HCT116 (cell line): ENCODE measurements at regions not wholly inside any gene's neighbourhood (a gene's known extent, or its start where the extent isn't known, plus 50 kb on each side); places are given as distances from the start of the nearest gene placed in this dataset.

Source experiments
- ATAC-seq: fragments of 200-7000 bp; cut with Tn5 transposase; 2 replicates; pipeline ENCODE4 v1.9.1; 2020; ENCODE audit warnings: mild to moderate bottlenecking, moderate library complexity
- BruUV-seq: library from RNA; stranded (reverse); fragments of 400-500 nt; replicated peaks from 2 replicates; lab custom pipeline; 2021; lab: Mats Ljungman, UMichigan
- CTCF ChIA-PET: fragments of 300-600 bp; sonication (Branson Sonifier 250); formaldehyde crosslinking; loops from one replicate; lab custom pipeline; 2021; ENCODE audit warnings: antibody characterized with exemption; lab: Charles Lee
- POLR2A ChIA-PET: fragments of 300-600, 350-600 bp; sonication (Branson Sonifier 250); formaldehyde crosslinking; loops from one replicate; lab custom pipeline; 2021; ENCODE audit warnings: antibody characterized with exemption; lab: Charles Lee
- RAD21 ChIA-PET, 2 experiments: fragments of 300-600 bp; sonication (Branson Sonifier 250); formaldehyde crosslinking; loops; one replicate each; lab custom pipeline; 2023; ENCODE audit warnings: low total read pairs in 2 of 2; ENCODE audit not compliant: uncharacterized antibody in 2 of 2, unreplicated experiment in 2 of 2, low non-redundant PET in 1 of 2; lab: Charles Lee
- DNase-seq: peaks from one replicate; pipeline ENCODE4 v3.0.0-alpha.2; 2010; ENCODE audit warnings: low read depth, low spot score
- H2AFZ ChIP-seq: fragments of 200-600 bp; shearing (Covaris generic), sonication (generic); 2 replicates; pipeline ENCODE4 v1.6.1; 2017; ENCODE audit warnings: low read depth, mixed run types, mixed read lengths, antibody characterized with exemption, low read length; ENCODE audit not compliant: poor library complexity, severe bottlenecking
- H3K27ac ChIP-seq: 2 replicates; pipeline ENCODE4 v1.5.1; 2012; ENCODE audit warnings: low read depth, low read length
- H3K27me3 ChIP-seq: fragments of 200-600 bp; sonication (generic); 2 replicates; pipeline ENCODE4 v1.6.1; 2016; ENCODE audit warnings: mixed run types, low read length, mixed read lengths; ENCODE audit not compliant: insufficient read depth
- H3K36me3 ChIP-seq, 2 experiments: fragments of 200-500 bp in 1 of 2; fragments of 200-600 bp in 1 of 2; sonication (Bioruptor generic) in 1 of 2; sonication (generic) in 1 of 2; 2 replicates each; pipeline versions ENCODE4 v1.5.1 to v1.6.1; 2014 to 2016; ENCODE audit warnings: low read length in 2 of 2, inconsistent platforms in 1 of 2, mixed read lengths in 1 of 2, mixed run types in 1 of 2; ENCODE audit not compliant: insufficient read depth in 2 of 2, control insufficient read depth in 1 of 2
- H3K4me1 ChIP-seq, 2 experiments: fragments of 200-600 bp in 1 of 2; sonication (generic) in 1 of 2; 2 replicates each; pipeline versions ENCODE4 v1.5.1 to v1.6.1; 2012 to 2017; ENCODE audit warnings: low read length in 2 of 2, inconsistent platforms in 1 of 2, mild to moderate bottlenecking in 1 of 2, mixed read lengths in 1 of 2, mixed run types in 1 of 2, moderate library complexity in 1 of 2; ENCODE audit not compliant: insufficient read depth in 2 of 2, control insufficient read depth in 1 of 2
- H3K4me2 ChIP-seq: fragments of 200-600 bp; sonication (generic); 2 replicates; pipeline ENCODE4 v1.6.1; 2017; ENCODE audit warnings: mixed run types, low read length, mixed read lengths
- H3K4me3 ChIP-seq, 2 experiments: fragments of 200-600 bp in 1 of 2; sonication (generic) in 1 of 2; replicated peaks in 1 of 2; 2 replicates each; pipeline ENCODE4 v1.5.1; 2011 to 2016; ENCODE audit warnings: low read length in 2 of 2, control low read depth in 1 of 2, low read depth in 1 of 2, mild to moderate bottlenecking in 1 of 2, mixed read lengths in 1 of 2, mixed run types in 1 of 2
- H3K79me2 ChIP-seq: fragments of 200-600 bp; sonication (generic); 2 replicates; pipeline ENCODE4 v1.6.1; 2017; ENCODE audit warnings: mild to moderate bottlenecking, mixed run types, low read length, moderate library complexity, mixed read lengths; ENCODE audit not compliant: insufficient read depth
- H3K9ac ChIP-seq: fragments of 200-600 bp; sonication (generic); 2 replicates; pipeline ENCODE4 v1.6.1; 2016; ENCODE audit warnings: low read length, mixed read lengths
- H3K9me2 ChIP-seq: fragments of 200-600 bp; sonication (generic), shearing (Covaris generic); 2 replicates; pipeline ENCODE4 v1.6.1; 2017; ENCODE audit warnings: mixed run types, mild to moderate bottlenecking, moderate library complexity; ENCODE audit not compliant: insufficient read depth
- H3K9me3 ChIP-seq, 2 experiments: fragments of 200-500 bp in 1 of 2; fragments of 200-600 bp in 1 of 2; sonication (Bioruptor generic) in 1 of 2; sonication (generic) in 1 of 2; 2 replicates each; pipeline ENCODE4 v1.6.1; 2014 to 2017; ENCODE audit warnings: low read length in 2 of 2, mixed read lengths in 2 of 2, inconsistent platforms in 1 of 2, low read depth in 1 of 2, mild to moderate bottlenecking in 1 of 2, mixed run types in 1 of 2, moderate library complexity in 1 of 2; ENCODE audit not compliant: control insufficient read depth in 1 of 2, insufficient read depth in 1 of 2
- H4K20me1 ChIP-seq: fragments of 200-600 bp; sonication (generic), shearing (Covaris generic); 2 replicates; pipeline ENCODE4 v1.6.1; 2017; ENCODE audit warnings: mixed run types, mild to moderate bottlenecking, moderate library complexity; ENCODE audit not compliant: insufficient read depth
- CBX3 ChIP-seq: IDR thresholded peaks from 2 replicates; pipeline ENCODE4 v1.6.1; 2012; ENCODE audit warnings: low read depth
- CTCF ChIP-seq, 3 experiments: fragments of 200-600 bp in 1 of 3; sonication (generic) in 1 of 3; IDR thresholded peaks in 2 of 3; conservative IDR thresholded peaks in 1 of 3; 2 replicates each; pipeline ENCODE4 v1.5.1; 2012 to 2017; ENCODE audit warnings: low read depth in 2 of 3, low read length in 2 of 3, antibody characterized with exemption in 1 of 3, borderline replicate concordance in 1 of 3, control low read depth in 1 of 3, mild to moderate bottlenecking in 1 of 3, mixed read lengths in 1 of 3, mixed run types in 1 of 3, moderate library complexity in 1 of 3; ENCODE audit not compliant: insufficient read depth in 1 of 3
- ELF1 ChIP-seq: IDR thresholded peaks from 2 replicates; pipeline ENCODE4 v1.6.1; 2012; ENCODE audit warnings: low read depth, borderline replicate concordance
- EZH2 ChIP-seq: fragments of 200-600 bp; sonication (generic); IDR thresholded peaks from 2 replicates; pipeline ENCODE4 v1.6.1; 2017; ENCODE audit warnings: antibody characterized with exemption, mixed run types
- EZH2phosphoT487 ChIP-seq: fragments of 200-600 bp; IDR thresholded peaks from 2 replicates; pipeline ENCODE4 v1.6.1; 2018; ENCODE audit warnings: antibody characterized with exemption, borderline replicate concordance
- FOSL1 ChIP-seq: IDR thresholded peaks from 2 replicates; pipeline ENCODE4 v1.6.1; 2012; ENCODE audit warnings: low read depth
- JUND ChIP-seq: IDR thresholded peaks from 2 replicates; pipeline ENCODE4 v1.6.1; 2012
- RAD21 ChIP-seq: IDR thresholded peaks from 2 replicates; pipeline ENCODE4 v1.6.1; 2012; ENCODE audit warnings: low read depth, mild to moderate bottlenecking
- SIN3A ChIP-seq: IDR thresholded peaks from 2 replicates; pipeline ENCODE4 v1.6.1; 2012; ENCODE audit warnings: low read depth
- SP1 ChIP-seq: IDR thresholded peaks from 2 replicates; pipeline ENCODE4 v1.6.1; 2012; ENCODE audit warnings: low read depth
- SRF ChIP-seq: IDR thresholded peaks from 2 replicates; pipeline ENCODE4 v1.6.1; 2012; ENCODE audit warnings: low read depth
- TCF7L2 ChIP-seq: IDR thresholded peaks from 2 replicates; pipeline ENCODE4 v1.7.0; 2011; ENCODE audit warnings: borderline replicate concordance, inconsistent platforms; ENCODE audit not compliant: insufficient read depth, insufficient read length; ENCODE audit errors: extremely low read depth
- YY1 ChIP-seq: IDR thresholded peaks from 2 replicates; pipeline ENCODE4 v1.6.1; 2011; ENCODE audit warnings: low read length, low read depth, moderate library complexity, mild to moderate bottlenecking; ENCODE audit not compliant: insufficient replicate concordance; ENCODE audit errors: extremely low read depth
- ZFX ChIP-seq: fragments of 450-650 bp; IDR thresholded peaks from 2 replicates; pipeline ENCODE4 v1.6.1; 2017
- ZNF274 ChIP-seq: fragments of 200-500 bp; sonication (Bioruptor generic); IDR thresholded peaks from 2 replicates; pipeline ENCODE4 v1.6.1; 2014; ENCODE audit warnings: mild to moderate bottlenecking, low read depth, low read length, inconsistent platforms
- intact Hi-C: fragments of 100-400 bp; cut with micrococcal nuclease; formaldehyde crosslinking; loops from 2 replicates; pipeline ENCODE4 v1.10.0; 2022
- TF ChIP-seq, protein P1 (sequence below): IDR thresholded peaks from 2 replicates; pipeline ENCODE4 v1.6.1; 2012

DNA sequence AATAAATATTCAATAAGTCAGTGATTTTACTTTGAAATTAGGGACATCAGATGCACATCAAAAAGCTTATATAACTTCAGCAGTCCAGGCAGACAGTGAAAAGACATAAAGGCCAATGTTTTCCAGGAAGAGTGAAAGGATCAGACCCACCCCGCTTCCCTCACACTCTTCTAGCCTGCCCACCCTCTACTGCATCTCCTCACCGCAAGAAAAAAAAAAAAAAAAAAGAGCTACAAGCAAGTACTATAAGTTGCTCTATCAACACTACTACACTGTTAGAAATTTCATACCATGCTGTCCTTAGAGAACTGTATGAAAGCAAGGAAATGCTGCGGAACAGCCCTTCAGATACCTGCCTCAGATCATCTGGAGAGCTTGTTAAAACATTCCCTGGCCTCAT, 240.8 kb downstream of the ZEB2 start:
- Histone ChIP-seq H3K4me3 (no peak overlapping the region), H3K79me2 (no peaks in the 10 kb centered on the region; the same call in 1 of the 2 replicates), H3K36me3 (no peaks in the 10 kb centered on the region), H3K9me3 (no peaks in the 10 kb centered on the region), H4K20me1 (no peaks in the 10 kb centered on the region), H3K4me1 (no peaks in the 10 kb centered on the region), H3K27me3 (no peaks in the 10 kb centered on the region), H2AFZ (no peak overlapping the region), H3K9me2 (no peaks in the 10 kb centered on the region), H3K9ac (no peak overlapping the region), H3K27ac (no peak overlapping the region), H3K4me2 (no peak overlapping the region)
- ChIA-PET CTCF (no interaction called here), POLR2A (no interaction called here), RAD21 (no interaction called here)
- no TSS peak for BruUV-seq
- DNase-seq (no peak), ATAC-seq (no peak)
- TF ChIP-seq CBX3 (no peak), ZNF274 (no peak), YY1 (no peak), ZFX (no peak)
- intact Hi-C loops = no loop called here

- ATAC-seq = no peak
- TF ChIP-seq EZH2phosphoT487 = no peak
- TF ChIP-seq EZH2 = no peak
- no peak for TF ChIP-seq SP1
- no peak for TF ChIP-seq SIN3A
- TF ChIP-seq, protein P1, sequence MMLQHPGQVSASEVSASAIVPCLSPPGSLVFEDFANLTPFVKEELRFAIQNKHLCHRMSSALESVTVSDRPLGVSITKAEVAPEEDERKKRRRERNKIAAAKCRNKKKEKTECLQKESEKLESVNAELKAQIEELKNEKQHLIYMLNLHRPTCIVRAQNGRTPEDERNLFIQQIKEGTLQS = no peak
- TF ChIP-seq ZFX = no peak
- TF ChIP-seq CTCF (IDR thresholded peaks at IDR 0.05 in 2 of 3, conservative IDR thresholded peaks at IDR 0.05 in 1 of 3; ENCODE audit: borderline replicate concordance in 1 of 3, insufficient read depth in 1 of 3, low read depth in 2 of 3, low read length in 2 of 3) = no peak
- no peak for TF ChIP-seq JUND
- TF ChIP-seq RAD21 = no peak
- no peak for TF ChIP-seq FOSL1
- TF ChIP-seq SRF = no peak
- TF ChIP-seq TCF7L2 = no peak
- TF ChIP-seq ELF1 = no peak
- Histone ChIP-seq H3K9me3 (no peaks in the 10 kb centered on the region), H4K20me1 (no peaks in the 10 kb centered on the region), H3K27ac (no peak overlapping the region), H3K4me3 (no peak overlapping the region), H3K4me2 (no peak overlapping the region), H3K9ac (no peak overlapping the region), H3K4me1 (no peaks in the 10 kb centered on the region), H3K79me2 (no peaks in the 10 kb centered on the region; the same call in 1 of the 2 replicates), H3K36me3 (no peaks in the 10 kb centered on the region), H3K27me3 (no peaks in the 10 kb centered on the region), H2AFZ (no peak overlapping the region), H3K9me2 (no peaks in the 10 kb centered on the region)
- RAD21 ChIA-PET = no interaction called here
- intact Hi-C loops = no loop called here
- POLR2A ChIA-PET = no interaction called here
- BruUV-seq = no TSS peak
- no peak for DNase-seq
- CTCF ChIA-PET = no interaction called here
These were observed 242.1 kb downstream of the ZEB2 start for GRCh38 chr2:144277622-144278354.
